ENCODE measurements at regions not wholly inside any gene's neighbourhood (a gene's known extent, or its start where the extent isn't known, plus 50 kb on each side); places are given as distances from the start of the nearest gene placed in this dataset.

DNA sequence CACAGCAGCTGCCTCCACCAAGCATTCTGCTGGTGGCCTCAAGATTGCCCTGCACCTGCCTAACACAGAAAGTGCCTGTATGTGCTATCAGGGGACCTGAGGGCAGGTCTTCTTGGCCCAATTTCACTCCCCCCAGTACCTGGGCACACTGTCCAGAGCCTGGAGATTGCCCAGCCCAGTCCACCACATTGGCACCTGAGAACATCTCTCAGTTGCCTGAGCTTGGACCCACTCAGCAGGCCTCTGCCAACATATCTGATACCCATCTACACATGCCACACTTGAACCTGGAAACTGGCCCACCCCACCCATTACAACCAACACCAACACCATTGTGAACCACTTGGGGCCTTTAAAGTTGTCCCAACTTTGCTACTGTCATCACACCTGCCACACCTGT is 1523.1 kb upstream of the CDH9 start:
- H3K4me3 ChIP-seq (ENCODE audit: low read length): no peak overlapping the region
- no peak for TF ChIP-seq ZNF274 (IDR thresholded peaks at IDR 0.05; ENCODE audit: low read depth, low read length)

DNA sequence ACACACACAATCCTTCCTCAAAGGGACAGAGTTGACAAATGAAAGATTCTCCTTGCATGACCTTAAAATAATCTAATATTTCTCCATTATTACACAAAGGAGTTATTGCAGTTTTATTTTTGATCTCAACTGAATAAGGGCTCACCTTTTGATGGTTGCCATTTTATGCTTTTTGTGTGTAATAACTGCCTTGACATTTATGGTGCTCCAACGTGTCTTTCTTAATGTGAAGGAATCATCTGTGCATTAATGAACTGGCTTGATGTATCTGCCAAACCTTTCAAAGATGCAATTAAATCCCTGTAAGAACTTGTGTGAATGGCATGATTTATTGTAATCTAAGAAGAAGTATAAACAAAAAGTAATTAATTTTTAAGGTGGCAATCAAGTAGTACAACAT is 1519.8 kb upstream of the CDH9 start:
- TF ChIP-seq ZNF274 (IDR thresholded peaks at IDR 0.05; ENCODE audit: low read depth, low read length): no peak
- no peak overlapping the region for H3K4me3 ChIP-seq (ENCODE audit: low read length)

DNA sequence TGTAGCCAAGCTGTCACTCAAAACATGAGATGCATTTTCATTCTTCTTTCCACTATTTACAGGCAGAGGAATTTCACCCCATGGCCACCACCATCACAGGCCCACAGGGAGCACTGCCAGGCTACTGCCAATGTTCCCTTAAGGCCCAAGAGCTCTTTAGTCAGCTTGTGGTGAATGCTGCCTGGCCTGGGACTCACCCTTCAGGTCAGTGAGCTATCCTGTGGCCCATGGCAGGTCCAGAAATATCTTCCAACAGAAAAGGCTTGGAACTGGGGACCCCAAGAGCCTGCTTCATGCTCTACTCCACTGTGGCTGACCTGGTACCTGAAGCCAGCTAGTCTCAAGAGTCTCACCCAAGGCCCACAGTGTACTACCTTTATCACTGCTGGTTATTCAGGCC is 1518.7 kb upstream of the CDH9 start:
- no peak overlapping the region for H3K4me3 ChIP-seq (ENCODE audit: low read length)
- no peak for TF ChIP-seq ZNF274 (IDR thresholded peaks at IDR 0.05; ENCODE audit: low read depth, low read length)

DNA sequence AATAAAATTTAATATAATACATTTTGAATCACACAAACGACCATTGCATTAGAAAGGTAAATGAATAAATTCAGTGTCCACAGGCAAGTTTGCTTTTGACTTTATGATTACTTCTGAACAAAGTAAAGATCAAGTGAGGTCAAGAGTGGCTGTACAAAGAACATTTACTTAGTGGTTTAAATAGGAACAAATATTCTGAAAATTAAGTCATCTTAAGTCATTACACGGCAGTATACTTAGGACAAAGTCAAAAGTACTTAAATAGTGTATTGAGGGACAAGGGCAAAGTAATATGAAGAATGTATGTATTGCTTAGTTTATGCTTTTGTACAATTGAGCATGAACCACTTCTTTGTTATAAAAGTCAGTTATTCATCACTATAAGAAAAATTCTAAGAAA is 1511.2 kb upstream of the CDH9 start:
- no peak for TF ChIP-seq ZNF274 (IDR thresholded peaks at IDR 0.05; ENCODE audit: low read depth, low read length)
- H3K4me3 ChIP-seq (ENCODE audit: low read length): no peak overlapping the region

DNA sequence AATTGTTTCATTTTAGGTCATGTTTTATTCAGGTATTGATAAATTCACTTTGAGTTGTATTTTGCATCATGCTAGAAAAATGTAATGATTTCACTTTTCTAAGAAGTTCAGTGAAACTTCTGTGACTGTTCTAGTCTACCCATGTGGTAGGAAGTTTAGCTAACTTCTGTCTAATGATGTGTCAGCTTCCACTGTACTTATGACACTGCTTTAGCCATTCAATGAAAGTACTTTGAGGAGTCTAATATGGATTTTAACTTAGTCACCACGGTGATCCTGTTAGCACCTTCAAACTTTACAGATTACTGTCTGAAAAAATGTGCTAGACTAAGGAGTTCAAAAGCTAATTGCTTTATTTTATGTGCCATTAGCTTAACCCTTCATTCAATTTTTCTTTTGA is 1510.5 kb upstream of the CDH9 start:
- no peak for TF ChIP-seq ZNF274 (IDR thresholded peaks at IDR 0.05; ENCODE audit: low read depth, low read length)
- H3K4me3 ChIP-seq (ENCODE audit: low read length): no peak overlapping the region

DNA sequence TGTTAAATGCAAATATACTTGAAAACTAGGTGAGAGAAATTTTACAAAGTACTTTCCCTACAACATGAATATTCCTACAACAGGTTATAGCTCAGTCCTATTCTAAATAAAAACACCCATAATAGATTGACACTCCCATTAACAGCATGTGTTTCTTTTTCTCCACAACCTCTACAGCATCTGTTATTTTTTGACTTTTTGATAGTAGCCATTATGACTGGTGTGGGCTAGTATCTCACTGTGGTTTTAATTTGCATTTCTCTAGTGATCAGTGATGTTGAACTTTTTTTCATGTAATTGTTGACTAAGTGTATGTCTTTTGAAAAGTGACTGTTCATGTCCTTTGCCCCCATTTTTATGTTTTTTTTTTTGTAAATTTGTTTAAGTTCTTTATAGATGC is 1506.1 kb upstream of the CDH9 start:
- TF ChIP-seq ZNF274 (IDR thresholded peaks at IDR 0.05; ENCODE audit: low read depth, low read length): no peak

DNA sequence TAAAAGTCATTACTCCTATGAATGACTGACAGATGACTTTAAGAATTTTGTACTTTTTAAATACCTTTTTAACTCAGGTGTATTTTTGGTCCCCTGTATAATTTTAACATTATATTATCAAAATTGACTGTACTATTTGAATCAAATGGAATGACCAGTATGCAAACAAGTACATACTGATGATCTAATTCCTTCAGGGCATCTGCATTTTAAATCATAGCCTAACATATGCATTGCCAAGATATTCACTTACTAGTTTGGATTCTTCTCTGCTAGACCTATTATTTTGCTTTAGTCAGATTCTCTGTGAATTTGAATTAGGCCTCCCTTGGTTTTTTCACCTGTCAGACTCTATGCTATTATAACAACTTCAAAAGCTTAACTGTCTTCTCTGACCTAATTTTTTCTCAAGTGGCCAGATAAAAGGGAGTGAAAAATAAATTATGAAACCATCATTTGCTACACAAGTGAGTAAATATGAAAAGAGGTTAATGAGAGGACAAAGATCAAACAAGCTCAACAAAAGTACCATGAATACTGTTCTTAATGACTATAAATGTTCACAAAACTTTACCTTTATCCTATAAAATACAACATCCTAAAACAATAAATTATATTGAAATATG is 1505.2 kb upstream of the CDH9 start:
- TF ChIP-seq ZNF274 (IDR thresholded peaks at IDR 0.05; ENCODE audit: low read depth, low read length): no peak

More for the DNA sequence above, 1506.1 kb upstream of the CDH9 start:
- no peak overlapping the region for H3K4me3 ChIP-seq (ENCODE audit: low read length)

DNA sequence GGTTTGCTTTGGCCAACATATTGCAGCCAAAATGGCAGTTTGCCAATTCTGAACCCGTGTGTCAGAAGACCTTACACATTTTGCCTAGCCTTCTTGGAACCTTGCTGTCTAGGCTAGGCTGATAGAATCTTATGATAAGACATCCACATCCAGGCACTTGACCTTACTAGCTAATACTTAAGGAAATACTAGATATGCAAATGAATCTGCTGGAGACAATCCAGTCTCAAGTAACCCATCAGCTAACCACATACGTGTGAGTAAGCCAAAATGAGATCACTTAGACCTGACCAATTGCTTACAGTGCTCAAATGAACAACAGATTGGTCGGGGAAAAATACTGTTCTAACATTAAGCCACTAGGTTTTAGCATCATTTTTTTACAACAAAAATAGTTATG is 1504.6 kb upstream of the CDH9 start:
- no peak overlapping the region for H3K4me3 ChIP-seq (ENCODE audit: low read length)
- no peak for TF ChIP-seq ZNF274 (IDR thresholded peaks at IDR 0.05; ENCODE audit: low read depth, low read length)

More for the DNA sequence above, 1505.2 kb upstream of the CDH9 start:
- no peak overlapping the region for H3K4me3 ChIP-seq (ENCODE audit: low read length)

DNA sequence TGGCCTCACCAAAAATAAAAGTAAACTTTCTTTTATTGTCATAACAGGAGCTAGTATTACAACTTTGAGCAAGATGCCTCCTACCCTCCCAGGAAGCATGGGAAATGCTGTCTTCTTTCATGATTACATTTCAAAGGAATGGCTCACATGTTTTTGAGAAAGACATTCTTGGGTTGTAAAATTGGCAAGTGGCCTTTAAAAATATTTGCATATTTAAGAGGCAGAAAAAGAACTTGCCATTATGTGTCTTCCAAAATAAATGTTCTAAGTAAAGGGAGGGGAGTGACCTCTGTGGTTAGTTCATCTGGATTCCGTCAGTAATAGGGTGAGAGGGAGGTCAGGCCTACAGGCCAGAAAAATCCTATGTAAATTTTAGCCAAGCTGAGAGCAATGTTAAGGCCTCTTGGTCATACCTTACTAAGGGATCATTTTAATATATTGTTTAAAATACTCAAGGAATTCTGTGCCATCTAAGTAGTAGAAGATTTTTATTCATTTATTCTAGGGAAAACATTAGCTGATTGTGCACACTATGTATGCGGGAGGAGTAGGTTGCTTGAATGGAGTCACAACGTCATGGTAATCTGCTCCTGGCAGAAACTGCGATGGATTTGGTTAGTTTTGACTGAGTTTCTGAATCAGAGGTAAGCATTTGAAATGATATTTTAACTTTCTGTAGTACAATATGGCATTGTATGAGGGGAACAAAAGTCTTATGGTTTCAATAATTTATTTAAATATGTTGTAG is 1485.7 kb upstream of the CDH9 start:
- TF ChIP-seq ZNF274 (IDR thresholded peaks at IDR 0.05; ENCODE audit: low read depth, low read length): no peak
- no peak overlapping the region for H3K4me3 ChIP-seq (ENCODE audit: low read length)

DNA sequence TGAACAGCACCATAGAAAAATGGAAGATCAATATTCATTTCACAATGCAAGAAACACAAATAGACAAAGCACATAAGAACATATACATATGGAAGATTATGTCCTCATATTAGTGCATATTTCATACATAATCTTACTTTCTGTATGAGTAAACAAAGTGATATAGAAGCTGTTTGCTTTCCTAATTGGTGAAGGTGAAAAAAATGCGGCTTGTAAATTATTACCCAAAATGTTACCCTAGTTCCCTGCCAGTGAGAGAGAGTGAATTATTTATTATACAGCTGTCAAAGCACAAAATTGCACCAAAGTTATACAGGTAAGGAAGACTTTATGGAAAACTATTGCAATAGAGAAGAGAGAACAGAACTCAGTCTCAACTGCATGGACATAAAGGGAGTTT is 1485.0 kb upstream of the CDH9 start:
- TF ChIP-seq ZNF274 (IDR thresholded peaks at IDR 0.05; ENCODE audit: low read depth, low read length): no peak
- H3K4me3 ChIP-seq (ENCODE audit: low read length): no peak overlapping the region

DNA sequence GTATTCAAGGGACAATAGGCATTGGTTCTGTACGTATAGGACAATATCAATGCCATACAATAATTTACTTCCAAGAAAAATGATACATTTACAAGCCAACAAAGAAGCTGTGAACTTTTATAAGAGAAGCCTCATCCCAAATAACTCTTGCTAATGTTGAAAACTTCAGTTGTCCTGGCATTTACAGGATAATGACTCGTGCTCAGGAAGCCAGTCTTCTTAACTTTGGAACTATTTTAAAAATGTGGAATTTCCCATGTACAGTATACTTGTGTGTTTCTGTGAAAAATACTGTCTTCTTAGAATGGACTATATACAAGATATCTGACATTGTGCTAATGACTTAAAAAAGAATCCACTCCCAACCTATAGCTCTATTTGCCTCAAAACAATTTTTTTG is 1479.3 kb upstream of the CDH9 start:
- no peak overlapping the region for H3K4me3 ChIP-seq (ENCODE audit: low read length)
- TF ChIP-seq ZNF274 (IDR thresholded peaks at IDR 0.05; ENCODE audit: low read depth, low read length): no peak

DNA sequence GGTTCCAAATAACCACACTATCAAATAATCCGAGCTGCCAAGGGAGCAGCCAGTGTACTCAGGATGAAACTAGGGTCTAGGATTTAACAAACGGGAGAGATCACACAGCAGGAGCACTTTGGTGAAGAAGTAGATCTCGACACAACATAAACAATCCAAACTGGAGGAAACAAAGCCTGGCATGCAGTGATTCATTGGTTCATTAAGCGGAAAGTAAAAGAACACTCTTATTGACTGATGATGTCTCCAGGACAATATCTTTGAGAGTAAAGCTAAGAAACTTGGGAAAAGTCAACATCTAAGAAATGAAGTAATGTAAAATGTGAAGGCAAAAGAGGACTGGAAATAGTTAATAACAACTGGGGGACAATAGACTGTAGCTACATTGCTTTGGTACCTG is 1478.3 kb upstream of the CDH9 start:
- TF ChIP-seq ZNF274 (IDR thresholded peaks at IDR 0.05; ENCODE audit: low read depth, low read length): no peak
- no peak overlapping the region for H3K4me3 ChIP-seq (ENCODE audit: low read length)

DNA sequence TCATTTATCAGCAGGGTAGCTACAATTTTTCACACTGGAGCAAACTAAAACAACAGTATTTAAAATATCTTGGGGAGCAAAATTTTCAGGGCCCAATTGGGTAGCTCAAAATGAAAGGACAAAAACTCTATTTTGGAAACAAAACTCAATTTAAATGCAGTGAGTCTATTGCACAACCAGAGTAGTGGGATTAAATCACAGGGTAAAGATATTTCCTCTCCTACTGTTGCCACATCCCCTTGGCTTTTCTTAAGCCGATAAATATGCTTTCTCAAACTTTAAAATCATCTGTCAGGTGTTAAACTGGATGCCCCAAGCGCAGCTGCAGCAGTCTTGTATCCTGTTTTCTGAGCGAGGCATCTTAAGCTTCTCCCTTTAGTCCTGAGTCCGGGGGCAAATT is 1474.3 kb upstream of the CDH9 start:
- no peak overlapping the region for H3K4me3 ChIP-seq (ENCODE audit: low read length)
- TF ChIP-seq ZNF274 (IDR thresholded peaks at IDR 0.05; ENCODE audit: low read depth, low read length): no peak

DNA sequence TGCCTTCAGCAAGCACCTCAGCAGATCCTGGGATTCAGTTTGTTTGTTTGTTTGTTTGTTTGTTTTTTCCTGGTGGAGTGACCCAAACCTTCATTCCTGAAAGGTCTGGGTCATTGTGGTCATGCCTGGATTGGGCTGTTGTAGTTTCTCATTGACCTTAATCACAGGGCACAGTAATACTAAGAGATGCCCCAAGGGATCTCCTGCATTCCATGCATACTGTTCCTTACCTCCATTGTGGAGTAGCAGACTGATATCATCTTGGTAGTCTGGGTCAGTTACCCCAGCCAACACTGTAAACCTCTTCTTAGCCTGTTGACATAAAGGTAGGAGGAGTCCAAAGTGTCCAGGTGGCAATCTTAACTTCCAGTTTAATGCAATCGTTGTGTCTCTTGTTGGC is 1466.7 kb upstream of the CDH9 start:
- no peak overlapping the region for H3K4me3 ChIP-seq (ENCODE audit: low read length)
- TF ChIP-seq ZNF274 (IDR thresholded peaks at IDR 0.05; ENCODE audit: low read depth, low read length): no peak

DNA sequence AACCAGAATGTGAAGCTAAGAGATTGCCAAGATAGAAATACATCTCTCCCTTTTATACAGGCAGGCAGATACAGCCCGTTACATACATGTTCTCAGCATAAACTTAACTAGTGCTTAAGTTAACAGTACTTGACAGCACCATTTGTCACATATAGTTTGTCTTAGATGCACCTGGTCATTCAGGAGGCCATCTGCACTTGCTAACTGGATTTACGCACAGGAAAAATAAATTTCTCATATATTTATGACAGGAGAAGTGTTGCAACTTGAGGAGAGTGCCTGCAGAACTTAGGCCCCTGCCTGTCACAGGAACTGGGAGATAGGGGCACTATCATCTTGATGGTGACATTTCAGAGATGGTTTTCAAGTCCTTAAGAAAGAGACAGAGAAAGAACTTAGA is 1462.1 kb upstream of the CDH9 start:
- no peak overlapping the region for H3K4me3 ChIP-seq (ENCODE audit: low read length)
- TF ChIP-seq ZNF274 (IDR thresholded peaks at IDR 0.05; ENCODE audit: low read depth, low read length): no peak
